Right lobe of liver (tissue), 4 donors: ENCODE measurements at regions not wholly inside any gene's neighbourhood (a gene's known extent, or its start where the extent isn't known, plus 50 kb on each side); places are given as distances from the start of the nearest gene placed in this dataset.

Experiments
- CTCF ChIP-seq, 4 donors: fragments of 200-600 bp in 3 of 4; fragments of 450-650 bp in 1 of 4; IDR thresholded peaks; one replicate each; pipeline versions ENCODE4 v1.5.1 to v1.8.0; 2016 to 2022; ENCODE audit warnings: antibody characterized with exemption in 4 of 4, mild to moderate bottlenecking in 2 of 4
- POLR2A ChIP-seq: fragments of 450-650 bp; IDR thresholded peaks from one replicate; pipeline ENCODE4 v1.6.1; 2017; ENCODE audit warnings: antibody characterized with exemption, mild to moderate bottlenecking
- donor health status: DM: no; HTN: no; CAD: no.
- donor health status: DM: no; HTN: no; CAD: no.
- donor health status: DM: no; HTN: yes; CAD: no.

GRCh38 chr3:176926034-176926433 is 271.2 kb downstream of the TBL1XR1 start:
- TF ChIP-seq CTCF (IDR thresholded peaks at IDR 0.05) (peak in 1 of 4 donors; percentile 11), POLR2A (no peak)
